Adrenal gland (tissue), 5 donors: ENCODE measurements at regions not wholly inside any gene's neighbourhood (a gene's known extent, or its start where the extent isn't known, plus 50 kb on each side); places are given as distances from the start of the nearest gene placed in this dataset.

Source experiments
- CTCF ChIP-seq, 6 experiments: fragments of 450-650 bp in 4 of 6; fragments of 200-600 bp in 2 of 6; sonication (generic) in 1 of 6; IDR thresholded peaks; 1 replicate in 5 of 6; 2 replicates in 1 of 6; pipeline versions ENCODE4 v1.5.1 to v1.8.0; 2016 to 2021; ENCODE audit warnings: antibody characterized with exemption in 6 of 6, mild to moderate bottlenecking in 2 of 6, moderate library complexity in 1 of 6
- POLR2A ChIP-seq, 2 donors: fragments of 450-650 bp; IDR thresholded peaks; one replicate each; pipeline ENCODE4 v1.6.1; 2017; ENCODE audit warnings: antibody characterized with exemption in 2 of 2, mild to moderate bottlenecking in 2 of 2, moderate library complexity in 1 of 2
- donor health status: DM: no; HTN: no; CAD: no.

- no peak for TF ChIP-seq CTCF (IDR thresholded peaks at IDR 0.05)
- no peak for TF ChIP-seq POLR2A (IDR thresholded peaks at IDR 0.05)
These were observed 200.7 kb upstream of the IL15 start for GRCh38 chr4:141435446-141436225.
